HG02973 (cell line): ENCODE measurements at regions not wholly inside any gene's neighbourhood (a gene's known extent, or its start where the extent isn't known, plus 50 kb on each side); places are given as distances from the start of the nearest gene placed in this dataset.

Source experiments
- ATAC-seq: cut with Tn5 transposase; IDR thresholded peaks from one replicate; pipeline ENCODE4 v1.9.1; 2021; ENCODE audit warnings: moderate library complexity; ENCODE audit not compliant: unreplicated experiment

DNA sequence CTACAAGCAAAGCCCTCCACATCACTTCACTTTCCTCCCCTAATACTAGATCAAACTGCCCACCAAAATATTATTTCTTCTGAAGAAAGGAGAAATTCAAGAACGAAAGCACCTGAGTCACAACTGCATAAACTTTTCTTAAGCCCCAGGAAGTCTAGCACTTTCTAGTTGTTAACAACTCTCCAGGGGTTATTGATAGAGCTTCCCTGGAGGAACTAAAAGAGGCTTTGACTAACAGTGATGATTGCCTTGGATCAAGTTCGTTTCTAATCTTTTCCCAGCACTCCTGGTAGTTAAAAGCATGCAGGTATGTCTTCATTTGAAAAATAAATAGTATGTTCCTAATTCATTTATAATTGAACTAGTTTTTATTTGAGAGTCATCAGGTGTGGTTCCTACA lies 917.0 kb downstream of the TUSC7 start:
- no peak for ATAC-seq

DNA sequence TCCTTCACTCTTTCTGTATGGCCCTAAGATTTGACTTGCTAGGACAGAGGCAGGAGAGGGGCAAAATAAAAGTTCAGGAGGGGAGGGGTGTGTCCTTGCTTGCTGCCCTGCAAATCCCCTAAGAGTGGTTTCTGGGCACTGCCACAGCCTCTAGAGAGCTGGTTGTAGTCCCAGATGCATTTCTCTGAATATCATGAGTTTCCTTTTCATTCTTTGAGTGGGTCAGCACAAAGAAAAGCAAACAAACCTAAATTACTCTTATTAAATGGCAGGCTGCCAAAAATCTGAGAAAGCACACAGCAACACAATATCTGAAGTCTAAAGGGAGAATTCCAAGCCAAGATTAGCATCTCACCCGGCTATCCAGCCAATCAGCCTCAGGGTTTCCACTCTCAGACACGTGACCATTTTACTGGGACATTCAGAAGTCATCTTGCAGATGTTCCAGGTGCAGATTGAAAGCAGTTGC lies 919.3 kb downstream of the TUSC7 start:
- ATAC-seq = no peak

DNA sequence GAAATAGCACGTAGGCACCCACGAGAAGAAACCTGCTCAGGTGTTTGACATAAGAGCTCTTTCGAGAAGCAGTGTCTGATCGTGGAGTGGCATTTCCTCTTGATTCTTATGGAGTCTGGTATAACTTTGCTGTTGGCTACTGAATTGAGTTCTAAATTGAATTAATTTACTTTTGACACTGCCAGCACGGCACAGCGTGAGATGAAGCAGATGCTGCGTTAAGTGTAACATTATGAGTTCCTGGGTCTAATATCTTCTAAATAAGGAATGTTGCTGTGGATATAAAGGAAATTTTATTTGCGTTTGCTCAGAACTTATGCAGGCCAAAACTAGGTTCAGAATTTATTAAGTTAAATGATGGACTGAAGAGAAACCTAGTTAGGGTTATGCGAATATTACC lies 919.9 kb downstream of the TUSC7 start:
- ATAC-seq = no peak

DNA sequence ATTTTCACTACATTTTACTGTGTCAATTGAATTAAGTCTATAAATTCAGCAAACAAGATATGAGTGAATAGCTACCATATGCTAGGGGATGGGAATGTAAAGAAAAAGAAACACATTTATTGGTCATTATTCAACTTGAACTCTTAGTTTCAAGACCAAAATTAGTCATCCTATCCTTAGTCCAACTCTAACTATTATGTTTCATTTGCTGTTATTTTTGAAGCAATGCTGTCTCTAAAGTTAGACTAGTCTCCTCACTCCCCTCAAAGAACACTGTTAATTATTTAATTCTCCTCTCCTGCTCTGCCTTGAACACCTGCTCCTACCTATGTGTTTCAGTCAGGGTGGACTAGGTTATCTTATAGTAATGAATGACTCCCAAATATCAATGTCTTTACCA lies 920.9 kb downstream of the TUSC7 start:
- peak; percentile 68 for ATAC-seq

DNA sequence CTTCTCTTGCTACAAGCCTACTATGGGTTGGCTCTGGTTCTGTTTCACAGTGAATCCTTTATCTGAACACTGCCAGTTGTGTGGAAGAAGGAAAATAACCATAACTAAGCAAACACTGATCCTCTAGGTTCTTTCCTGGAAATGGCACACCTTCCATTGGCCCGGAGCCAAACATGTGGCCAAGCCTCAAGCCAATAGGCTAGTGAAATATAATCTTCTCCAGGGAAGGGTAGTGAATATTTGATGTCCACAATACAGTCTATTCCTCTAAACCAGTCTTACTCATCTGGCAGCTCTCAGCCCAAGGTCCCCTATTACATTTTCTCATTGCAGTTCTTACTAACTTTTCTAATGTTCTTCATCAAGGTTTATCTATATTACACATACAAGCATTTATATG lies 921.3 kb downstream of the TUSC7 start:
- ATAC-seq = no peak

DNA sequence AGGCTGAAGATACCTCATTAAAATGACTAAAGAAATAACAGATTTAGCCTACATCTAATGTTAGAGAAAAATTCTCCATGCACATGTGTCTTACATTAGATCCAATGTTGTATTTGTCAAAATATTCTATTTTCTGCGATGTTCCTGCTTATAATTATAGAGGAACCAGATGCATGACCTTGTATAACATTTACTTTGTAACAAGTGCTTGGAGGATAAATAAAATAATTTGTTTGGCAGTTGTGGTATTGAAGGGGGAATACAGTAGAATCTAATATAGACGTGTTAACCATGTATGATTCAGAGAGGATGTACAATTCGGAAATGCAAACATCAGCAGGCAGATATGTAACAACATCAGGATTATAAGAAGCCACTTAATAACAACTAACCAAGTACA lies 922.2 kb downstream of the TUSC7 start:
- ATAC-seq = no peak

DNA sequence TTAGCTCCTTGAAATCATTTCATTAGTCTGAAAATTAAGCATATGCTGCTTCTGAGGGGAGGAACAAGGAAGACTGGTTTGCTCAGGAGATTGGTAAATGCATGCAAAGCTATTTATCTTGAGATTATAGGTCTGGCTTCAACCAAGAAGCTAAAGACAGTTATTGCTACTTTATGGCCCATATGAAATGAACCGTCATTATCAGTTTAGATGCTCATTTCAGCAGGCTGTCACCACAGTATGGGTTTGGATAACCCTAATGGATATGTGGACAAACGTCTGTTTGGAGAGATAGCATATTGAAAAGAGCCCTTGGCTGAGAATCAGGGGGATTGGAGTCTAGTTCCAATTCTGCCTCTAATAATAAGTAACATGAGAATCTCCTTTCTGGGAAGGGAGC lies 922.6 kb downstream of the TUSC7 start:
- ATAC-seq = no peak

DNA sequence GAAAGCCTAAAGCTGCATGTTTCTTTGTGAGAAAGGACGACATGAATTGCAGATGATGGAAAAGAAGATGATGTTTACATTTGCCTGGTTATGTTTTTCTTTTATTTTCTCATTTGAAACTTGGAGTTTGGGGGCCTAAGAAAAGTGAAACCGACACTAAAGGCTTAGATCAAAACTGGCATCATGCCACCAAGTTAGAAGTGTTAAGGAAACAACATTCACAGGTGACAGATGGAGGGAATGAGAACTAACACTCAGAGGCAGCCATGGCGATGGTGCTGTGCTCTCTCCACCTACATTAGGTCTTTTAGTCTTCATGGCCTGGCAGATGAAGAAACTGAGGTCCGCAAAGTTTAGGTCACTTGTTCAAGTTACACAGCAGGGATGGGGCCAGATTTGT lies 923.6 kb downstream of the TUSC7 start:
- ATAC-seq = no peak

DNA sequence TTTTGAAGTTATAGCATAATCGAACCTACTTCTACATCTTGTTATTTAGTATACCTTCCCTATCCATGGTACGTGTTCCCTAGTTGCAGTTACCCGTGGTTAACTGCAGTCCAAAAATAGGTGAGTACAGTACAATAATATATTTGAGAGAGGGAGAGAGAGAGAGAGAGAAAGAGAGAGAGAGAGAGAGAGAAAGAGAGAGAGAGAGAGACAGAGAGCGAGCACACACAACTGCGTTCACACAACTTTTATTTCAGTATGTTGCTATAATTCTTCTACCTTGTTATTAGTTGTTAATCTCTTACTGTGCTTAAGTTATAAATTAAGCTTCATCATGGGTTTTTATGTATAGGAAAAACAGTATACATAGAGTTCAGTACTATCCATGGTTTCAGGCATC lies 928.1 kb downstream of the TUSC7 start:
- no peak for ATAC-seq

DNA sequence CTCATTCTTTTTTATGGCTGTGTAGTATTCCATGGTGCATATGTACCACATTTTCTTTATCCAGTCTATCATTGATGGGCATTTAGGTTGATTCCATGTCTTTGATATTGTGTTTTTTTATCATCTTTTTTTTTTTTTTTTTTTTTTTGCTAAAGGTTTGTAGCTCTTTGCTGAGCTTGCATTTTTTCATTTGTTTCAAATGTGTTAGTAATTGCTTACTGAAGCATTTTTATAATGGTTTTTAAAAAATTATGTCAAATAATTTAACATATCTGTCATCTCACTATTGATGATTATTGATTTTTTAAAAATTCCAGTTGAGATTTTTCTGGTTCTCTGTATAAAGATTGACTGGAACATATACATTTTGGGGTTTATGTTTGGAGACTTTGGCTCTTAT lies 934.6 kb downstream of the TUSC7 start:
- no peak for ATAC-seq

DNA sequence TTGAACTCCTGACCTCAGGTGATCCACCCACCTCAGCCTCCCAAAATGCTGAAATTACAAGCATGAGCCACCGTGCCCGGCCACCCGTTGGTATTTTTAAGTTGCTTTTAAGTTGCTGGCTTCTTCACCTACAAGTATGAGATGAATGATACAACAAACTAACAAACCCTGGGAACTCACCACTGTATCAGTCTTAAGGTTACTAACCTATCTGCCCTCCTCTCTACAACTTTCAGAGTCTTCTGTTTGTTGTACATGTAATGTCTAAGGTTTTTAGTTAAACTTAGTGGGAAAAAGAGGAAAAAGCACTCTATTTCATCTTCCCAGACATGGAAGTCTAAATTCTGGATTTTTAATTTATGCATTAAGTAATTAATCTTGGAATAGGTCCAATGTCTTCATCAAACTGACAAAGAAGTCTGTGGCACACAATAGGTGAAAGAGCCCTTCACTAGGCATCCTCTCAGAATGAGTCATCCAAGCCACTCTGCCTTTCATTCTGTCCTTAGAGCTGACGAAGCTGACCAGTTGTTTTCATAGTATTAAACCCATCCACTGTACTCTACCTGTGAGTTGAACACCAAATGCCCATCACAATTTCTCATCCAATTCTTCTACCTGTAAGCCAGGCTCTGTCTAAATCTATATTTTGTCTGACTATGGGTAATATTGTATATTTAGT lies 936.1 kb downstream of the TUSC7 start:
- no peak for ATAC-seq

DNA sequence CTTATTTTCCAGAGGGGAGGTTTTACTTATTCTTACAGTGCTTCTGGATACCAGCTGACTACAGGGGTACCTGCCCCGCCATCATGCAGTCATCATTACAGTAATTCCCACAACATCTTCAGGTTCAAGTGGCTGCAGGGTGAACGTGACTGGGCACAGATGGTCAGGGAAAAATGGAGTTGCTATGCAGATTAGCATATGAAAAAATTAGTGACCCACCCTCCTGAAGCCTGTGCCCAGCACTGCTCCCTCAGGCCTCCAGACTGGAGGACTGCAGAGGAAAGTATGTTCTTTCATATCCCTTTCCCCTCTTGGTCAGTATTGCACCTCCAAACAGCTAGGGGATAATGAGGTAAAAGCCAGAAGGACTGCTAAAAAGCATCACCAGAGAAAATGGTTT lies 937.9 kb downstream of the TUSC7 start:
- no peak for ATAC-seq

DNA sequence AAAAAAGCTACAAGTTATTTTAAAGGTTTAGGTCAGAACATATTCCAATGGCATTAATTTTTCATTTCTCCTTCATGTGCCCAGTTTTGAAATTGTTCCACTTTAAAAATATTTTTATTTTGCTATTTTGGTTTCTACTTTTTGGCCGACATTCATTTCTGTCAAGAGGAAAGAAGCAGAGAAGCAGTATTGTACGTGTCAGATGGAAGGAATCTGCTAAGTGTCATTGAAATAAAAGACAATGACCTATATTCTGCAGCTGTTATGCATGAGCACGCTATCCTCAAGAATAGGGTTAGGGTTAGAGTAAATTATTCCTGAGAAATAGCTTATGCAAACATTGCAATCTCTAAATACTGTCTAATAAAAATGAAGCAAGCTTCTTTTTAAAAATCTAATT lies 941.7 kb downstream of the TUSC7 start:
- no peak for ATAC-seq

DNA sequence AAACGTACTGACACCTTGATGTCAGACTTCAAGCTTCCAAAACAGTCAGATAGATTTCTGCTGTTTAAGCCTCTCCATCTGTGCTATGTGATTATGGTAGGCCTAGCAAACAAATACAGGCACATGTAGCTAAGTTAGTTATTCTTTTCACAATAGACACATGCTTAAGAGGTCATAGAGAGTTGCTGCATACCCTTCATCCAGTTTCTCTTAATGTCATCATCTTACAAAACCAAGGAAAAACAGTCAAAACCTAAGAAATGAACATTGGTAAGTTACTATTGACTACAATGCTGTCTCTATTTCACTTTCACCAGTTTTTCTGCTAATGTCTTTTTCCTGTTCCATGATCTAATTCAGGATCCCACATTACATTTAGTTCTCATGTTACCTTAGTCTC lies 946.8 kb downstream of the TUSC7 start:
- no peak for ATAC-seq

DNA sequence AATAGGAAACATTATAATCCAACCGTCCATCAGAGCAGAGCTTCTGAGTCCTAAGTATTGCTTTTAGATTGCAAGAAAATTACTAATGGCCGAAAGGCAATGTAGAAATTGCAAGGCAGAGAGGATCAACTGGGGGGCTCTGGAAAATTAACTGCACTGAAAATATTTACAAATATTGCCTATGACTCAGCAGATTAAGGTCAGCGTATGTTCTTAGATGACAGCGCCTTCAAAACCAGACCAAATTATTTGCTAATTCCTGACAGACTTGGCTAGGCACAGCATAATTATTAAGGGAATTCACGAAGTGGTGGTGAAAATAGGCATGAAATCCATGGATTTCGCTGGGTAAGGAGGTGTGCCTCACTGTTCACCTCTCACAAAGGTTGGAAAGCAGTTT lies 947.7 kb downstream of the TUSC7 start:
- ATAC-seq = no peak

DNA sequence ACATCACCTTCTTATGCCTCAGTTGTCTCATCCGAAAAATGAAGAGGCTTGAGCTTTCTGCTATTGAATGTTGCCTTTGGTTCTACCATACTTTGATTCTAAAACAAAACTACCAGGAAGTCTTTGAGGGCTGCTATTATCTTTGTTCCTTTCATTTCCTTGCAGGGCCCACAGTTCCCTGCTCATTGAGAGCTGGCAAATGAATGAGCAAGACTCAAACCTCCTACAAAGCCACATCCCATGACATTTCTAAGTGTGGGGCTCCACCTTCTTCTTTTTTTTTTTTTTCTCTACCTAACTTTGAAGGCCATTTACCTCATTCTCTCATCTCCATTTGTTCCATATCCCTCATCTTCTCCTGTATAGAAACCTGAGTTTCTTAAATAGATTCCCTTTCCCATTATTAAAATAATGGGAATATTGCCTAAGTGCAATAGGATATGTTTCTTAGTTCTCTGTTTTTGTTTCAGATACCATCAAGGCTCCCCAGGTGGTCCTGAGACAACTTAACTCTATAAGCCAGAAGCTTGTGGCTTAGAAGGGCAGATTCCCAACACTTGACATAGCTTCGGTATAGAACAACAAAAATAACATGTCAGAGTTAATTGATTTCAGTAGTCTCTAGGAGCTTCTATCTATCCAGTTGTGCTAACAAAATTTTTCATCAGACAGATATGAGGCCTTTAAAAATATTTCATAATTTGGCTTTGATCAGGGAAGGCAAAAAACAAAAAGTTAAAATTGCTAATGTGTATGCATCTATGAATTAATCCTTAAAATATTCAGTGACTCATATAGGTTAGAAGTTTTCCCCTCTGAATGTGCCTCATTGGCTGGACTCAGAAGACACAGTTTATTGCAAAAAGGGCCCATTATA lies 951.6 kb downstream of the TUSC7 start:
- ATAC-seq = no peak

DNA sequence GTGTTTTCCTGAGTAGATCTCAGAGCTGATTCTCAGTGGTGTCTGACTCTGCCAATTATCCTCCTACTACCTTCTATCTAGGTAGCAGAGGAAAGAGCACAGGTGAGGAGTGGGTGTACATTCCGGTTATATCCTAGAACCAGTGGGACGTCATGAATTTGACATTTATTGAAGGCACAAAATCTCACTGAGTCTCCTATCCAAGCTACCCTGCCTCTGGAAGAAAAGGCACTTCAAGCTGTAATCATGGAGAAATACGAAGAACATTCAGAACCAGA lies 952.2 kb downstream of the TUSC7 start:
- ATAC-seq = no peak

DNA sequence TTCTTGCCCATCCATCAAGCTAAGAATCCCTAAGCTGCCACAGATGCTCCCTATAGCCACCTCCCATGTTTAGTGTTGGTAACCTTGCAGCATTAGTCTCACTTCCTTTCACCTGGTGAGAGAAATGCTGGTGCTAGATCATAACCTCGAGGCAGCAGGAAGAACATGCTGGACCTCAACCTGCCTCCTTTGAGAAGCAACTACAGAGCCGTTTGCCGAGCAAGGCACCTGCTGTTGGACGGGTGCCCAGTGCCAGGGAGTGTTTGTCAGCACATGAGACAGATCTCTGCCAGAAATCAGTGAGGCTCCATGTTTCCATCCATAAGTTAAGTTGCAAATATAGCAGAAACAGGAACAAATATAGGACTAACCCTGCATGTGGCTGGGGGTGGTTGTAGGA lies 955.7 kb downstream of the TUSC7 start:
- no peak for ATAC-seq

DNA sequence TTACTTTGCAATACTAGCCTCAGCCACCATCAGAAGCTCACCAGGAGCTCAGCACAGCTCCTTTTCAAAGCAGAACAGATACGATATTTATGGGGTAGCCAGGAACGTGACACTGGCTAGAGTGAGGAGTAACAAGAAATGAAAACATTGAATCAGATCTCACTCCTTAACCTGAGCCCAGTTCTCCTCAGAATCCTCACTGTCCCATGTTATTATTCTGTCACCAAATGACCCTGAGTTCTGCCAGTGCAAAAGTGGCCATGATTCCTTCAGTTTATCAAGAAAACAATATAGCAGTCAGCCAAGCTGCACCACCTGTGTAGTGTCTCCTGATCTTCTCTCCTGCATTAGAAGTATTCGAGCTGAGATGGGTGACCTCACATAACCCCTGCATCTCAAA lies 956.7 kb downstream of the TUSC7 start:
- no peak for ATAC-seq

DNA sequence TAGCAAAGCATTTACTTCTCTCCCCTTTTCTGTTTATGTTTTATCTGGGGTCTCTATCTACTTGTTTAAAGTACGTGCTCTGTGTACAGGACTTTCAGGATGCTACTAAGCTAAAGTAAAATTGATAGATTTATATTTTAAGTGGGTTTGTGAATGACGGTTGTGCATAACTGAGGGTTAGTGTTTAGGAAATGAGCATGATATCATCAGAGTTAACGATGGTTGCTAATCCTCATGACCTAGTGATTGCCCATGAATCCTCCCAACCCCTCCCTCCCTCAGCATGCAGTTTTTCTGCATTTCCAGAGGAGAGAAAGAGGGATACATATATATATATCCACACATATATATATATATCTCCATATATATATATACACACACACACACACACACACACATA lies 957.2 kb downstream of the TUSC7 start:
- ATAC-seq = no peak

DNA sequence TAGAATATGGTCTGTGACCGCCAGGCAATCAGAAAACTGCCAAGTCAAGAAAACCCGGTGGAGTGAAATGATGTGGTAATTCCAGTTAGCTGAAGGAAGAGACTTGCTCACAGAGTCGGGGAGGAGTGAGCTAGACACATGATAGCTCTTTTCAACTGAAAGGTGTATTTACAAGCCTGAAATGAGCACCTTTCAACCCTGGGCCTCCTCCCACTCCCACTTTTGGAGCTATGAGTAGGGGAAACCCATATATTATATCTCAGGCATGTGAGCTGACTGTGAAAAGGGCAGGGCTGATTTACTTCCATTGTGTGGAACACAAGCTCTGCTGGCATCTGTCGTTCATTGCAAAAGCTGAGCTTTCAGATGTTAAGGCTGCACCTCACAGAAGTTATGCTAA lies 960.2 kb downstream of the TUSC7 start:
- ATAC-seq = no peak

DNA sequence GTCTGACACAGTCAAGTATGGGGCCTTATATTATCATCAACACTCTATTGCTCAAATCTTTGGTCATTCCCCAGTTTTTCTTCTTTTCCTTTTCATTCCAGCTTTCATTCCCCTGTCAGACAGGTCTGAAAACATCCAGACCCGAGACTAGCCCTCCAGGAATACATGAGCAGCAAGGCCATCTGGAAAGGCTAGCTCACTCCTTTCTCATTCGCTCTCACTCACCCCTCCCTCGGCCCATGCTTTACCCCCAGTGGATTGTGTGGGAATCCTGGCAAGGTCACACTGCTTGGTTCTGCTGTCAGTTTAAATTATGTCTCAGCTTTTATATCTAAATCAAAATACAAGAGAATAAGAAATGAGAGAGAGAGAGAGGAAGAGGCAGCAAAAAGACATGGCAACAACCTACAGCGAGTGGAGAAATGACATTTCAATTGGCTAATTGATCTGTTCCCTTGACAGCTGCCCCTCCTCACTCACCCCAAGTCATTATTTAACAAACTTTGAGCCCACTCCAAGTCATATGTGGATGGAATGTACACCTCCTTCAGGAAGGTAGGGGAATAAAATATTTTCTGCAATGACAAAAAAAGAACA lies 962.2 kb downstream of the TUSC7 start:
- no peak for ATAC-seq
